NOMO-1 treated with DMSO at 0.1 percent for 48 hours (cell line): ENCODE measurements at regions not wholly inside any gene's neighbourhood (a gene's known extent, or its start where the extent isn't known, plus 50 kb on each side); places are given as distances from the start of the nearest gene placed in this dataset.

Experiments
- DNase-seq: peaks from one replicate; lab custom pipeline; 2025; ENCODE audit not compliant: unreplicated experiment; lab: John Stamatoyannopoulos, UW

GRCh38 chr9:106307670-106308069 lies 555.3 kb upstream of the ZNF462 start:
- DNase-seq = peak; percentile 92

DNA sequence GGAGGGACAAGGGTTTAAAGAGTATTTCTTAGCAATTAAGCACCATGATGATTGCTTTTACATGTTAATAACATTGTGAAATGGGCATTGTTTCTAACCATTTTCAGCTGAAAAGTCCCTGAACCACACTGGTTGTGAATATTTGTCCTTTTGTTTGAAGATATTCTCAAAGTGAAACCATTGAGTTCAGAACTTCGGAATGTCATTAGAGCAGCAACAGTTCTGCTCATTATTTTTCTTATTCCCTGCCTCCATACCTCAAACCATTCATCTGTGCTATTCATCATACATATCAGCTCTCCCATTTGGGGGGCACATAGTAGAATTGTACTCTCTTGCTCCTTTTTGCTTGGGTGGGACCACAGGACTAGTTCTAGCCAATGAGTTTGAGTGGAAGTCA lies 553.0 kb upstream of the ZNF462 start:
- no peak for DNase-seq

DNA sequence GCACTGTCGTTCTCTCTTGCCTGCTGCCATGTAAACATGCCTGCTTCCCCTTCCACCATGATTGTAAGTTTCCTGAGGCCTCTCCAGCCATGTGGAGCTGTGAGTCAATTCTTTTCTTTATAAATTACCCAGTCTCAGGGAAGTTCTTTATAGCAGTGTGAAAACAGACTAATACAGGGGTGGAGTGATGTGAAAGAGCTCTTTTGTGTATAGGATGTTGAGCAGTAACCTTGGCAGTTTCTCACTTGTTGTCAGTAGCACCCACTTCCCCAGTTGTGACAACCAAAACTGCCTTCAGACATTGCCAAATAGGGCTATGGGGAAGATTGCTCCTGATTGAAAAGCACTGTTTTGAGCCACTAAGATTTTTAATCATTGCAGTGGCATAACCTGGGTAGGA lies 552.2 kb upstream of the ZNF462 start:
- DNase-seq = peak; percentile 83

DNA sequence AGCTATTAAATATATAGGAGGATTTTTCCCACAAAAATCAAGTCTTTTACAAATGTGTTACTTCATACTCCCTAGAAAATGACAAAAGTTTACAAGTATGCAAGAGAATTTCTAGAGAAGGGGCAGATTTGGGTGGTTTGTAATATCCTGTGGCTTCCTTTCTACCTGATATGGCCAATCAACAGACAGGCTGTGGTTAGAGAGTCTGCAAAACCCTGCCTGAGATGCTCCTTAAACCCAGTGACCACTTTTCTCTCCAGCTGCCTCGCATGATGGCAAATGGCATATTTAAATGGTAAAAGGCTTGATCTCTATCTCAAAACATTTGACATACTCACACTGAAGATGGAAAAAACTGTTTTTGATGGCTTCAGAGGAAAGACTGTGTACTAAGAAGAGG lies 550.1 kb upstream of the ZNF462 start:
- DNase-seq = peak; percentile 16

DNA sequence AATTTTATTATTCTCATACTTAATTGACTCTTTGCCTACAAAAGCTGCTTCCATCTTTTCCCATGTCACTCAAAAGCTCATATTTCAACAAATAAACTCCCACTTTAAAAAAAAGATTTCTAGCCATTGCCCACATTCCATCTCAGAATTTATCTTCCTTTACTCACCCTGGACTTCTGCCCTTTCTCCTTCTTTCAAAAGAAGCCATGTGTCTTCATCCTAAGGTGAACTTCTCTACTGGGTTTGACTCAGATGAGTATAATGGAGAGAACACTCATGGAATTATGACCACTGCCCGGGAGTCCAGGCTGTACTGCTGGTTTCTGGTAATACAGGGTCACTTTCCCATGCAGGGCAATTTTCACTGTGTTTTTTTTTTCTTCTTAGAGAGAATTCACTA lies 548.5 kb upstream of the ZNF462 start:
- no peak for DNase-seq

- DNase-seq = no peak
Observed at GRCh38 chr9:106321394-106322180, 541.4 kb upstream of the ZNF462 start.

GRCh38 chr9:106322706-106323245 lies 540.2 kb upstream of the ZNF462 start:
- no peak for DNase-seq

GRCh38 chr9:106324053-106324585 lies 538.8 kb upstream of the ZNF462 start:
- DNase-seq = no peak

DNA sequence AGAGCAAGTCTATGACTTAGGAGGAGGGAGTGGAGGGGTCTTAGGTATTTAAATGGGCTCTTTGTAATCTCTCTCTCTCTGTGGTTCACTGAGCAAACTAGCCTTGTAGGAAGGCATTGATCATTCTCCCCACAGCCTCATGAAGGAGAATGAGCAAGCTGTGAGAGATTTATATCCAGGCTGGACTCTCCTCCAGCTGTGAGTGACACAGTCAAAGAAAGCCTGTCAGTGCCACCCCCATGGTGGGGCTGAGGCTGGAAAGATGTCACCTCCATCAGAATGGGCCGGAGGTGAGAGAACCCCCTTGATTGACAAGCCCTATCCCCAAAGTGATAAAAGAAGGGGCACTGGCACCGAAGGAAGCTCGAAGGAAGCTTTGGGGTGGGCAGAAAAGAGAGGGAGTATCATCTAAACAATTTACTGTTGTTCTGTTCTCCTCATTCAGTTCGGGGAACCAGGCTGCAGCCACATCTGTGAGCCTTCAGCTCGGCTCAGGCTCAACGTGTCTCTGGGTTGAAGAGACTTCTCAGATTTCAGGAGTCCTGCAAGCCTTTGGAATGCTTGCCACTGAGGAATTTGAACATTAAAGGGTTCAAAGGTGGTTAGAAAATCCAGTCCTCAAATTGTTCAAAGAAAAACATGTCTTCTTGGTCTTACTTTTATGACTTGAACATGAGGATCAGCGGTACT lies 538.2 kb upstream of the ZNF462 start:
- DNase-seq = no peak

- DNase-seq = no peak
Observed at GRCh38 chr9:106326493-106326892, 536.5 kb upstream of the ZNF462 start.

GRCh38 chr9:106333481-106333880 lies 529.5 kb upstream of the ZNF462 start:
- no peak for DNase-seq

DNA sequence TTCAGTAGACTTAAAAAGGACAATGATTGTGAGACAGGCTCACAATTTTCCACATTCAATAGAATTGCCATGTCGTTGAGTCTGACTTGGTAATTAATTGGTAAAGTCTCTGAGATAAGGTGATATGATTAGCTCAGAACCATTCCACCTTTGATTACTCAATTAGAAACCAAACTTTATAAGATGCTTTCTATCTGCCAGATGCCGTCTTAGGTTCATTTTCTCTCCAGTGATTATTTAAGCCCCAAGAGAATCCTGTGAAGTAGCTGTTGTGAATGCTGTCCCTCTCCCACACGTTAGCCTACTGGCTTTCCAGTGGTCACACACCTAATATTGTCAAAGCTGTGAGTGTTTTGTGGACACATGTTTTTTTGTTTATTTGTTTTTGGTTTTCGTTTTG lies 528.9 kb upstream of the ZNF462 start:
- DNase-seq = no peak

GRCh38 chr9:106339882-106340281 lies 523.1 kb upstream of the ZNF462 start:
- no peak for DNase-seq

GRCh38 chr9:106350777-106351176 lies 512.2 kb upstream of the ZNF462 start:
- DNase-seq = peak; percentile 18

GRCh38 chr9:106356924-106357323 lies 506.0 kb upstream of the ZNF462 start:
- DNase-seq = no peak

GRCh38 chr9:106358331-106358730 lies 504.6 kb upstream of the ZNF462 start:
- no peak for DNase-seq

GRCh38 chr9:106376689-106377088 lies 486.3 kb upstream of the ZNF462 start:
- no peak for DNase-seq

DNA sequence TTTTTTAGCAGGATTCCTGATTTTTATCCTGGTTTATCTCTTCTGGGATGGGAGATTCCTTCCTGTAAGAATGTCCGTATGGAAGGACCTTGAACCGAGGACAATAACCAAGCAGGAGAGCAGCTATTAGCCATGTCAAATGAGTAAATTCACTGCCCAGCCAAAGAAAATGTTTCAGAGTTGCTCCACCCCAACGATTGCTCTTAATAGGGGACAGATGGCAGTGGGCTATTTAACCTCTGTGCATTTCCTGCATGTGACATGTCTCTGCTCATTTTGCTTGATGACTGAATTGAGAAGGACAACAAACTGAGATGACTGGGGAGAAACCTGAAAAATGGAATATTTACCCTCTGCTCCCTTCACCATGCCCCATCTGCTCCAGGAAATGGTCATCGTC lies 479.9 kb upstream of the ZNF462 start:
- DNase-seq = no peak

DNA sequence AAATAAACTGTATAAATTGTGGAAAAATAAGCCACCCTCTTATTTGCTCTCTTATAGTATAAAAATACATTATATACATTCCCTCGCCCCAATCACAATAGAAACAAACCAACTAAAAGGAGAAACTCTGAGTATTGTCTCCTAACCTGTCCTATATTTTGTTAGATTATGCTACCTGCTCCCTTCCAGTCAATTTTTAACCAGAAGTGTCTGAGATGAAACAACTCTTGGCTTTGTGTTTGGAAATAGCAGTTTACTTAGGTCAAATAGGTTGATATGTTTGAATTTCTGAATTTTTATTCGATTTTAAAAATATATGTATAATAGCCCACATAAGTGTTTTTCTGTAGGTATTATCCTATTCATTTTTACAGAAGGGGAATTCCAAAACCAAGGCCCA lies 475.0 kb upstream of the ZNF462 start:
- DNase-seq = no peak

DNA sequence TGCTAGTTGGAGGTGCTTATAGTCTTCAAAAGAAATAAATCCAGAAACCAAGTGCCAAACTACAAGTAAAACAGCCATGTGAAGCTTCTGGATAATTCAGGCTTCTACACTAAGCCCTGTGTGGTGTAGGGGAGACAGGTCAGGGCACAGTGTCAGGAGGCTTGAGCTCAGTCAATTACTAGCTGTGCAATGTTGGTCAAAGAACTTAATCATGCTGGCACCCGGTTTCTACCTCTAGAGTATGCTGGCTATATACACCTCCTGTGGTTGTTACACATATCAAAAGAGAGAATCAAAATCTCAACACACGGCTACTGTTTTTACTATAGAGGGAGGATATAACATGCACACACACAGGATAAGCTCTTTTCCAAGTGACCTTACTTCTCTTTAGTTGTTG lies 469.7 kb upstream of the ZNF462 start:
- DNase-seq = no peak

GRCh38 chr9:106400170-106400569 lies 462.8 kb upstream of the ZNF462 start:
- DNase-seq = no peak

- no peak for DNase-seq
Observed at GRCh38 chr9:106400950-106401349, 462.0 kb upstream of the ZNF462 start.
